22Rv1 (cell line): ENCODE measurements at regions not wholly inside any gene's neighbourhood (a gene's known extent, or its start where the extent isn't known, plus 50 kb on each side); places are given as distances from the start of the nearest gene placed in this dataset.

ENCODE experiments used
- ZFX ChIP-seq: fragments of 450-650 bp; IDR thresholded peaks from 2 replicates; pipeline ENCODE4 v1.6.1; 2017; ENCODE audit warnings: antibody characterized with exemption, borderline replicate concordance
- TF ChIP-seq, protein P1 (sequence below): fragments of 450-650 bp; IDR thresholded peaks from 2 replicates; pipeline ENCODE4 v1.5.1; 2017; ENCODE audit warnings: mild to moderate bottlenecking

DNA sequence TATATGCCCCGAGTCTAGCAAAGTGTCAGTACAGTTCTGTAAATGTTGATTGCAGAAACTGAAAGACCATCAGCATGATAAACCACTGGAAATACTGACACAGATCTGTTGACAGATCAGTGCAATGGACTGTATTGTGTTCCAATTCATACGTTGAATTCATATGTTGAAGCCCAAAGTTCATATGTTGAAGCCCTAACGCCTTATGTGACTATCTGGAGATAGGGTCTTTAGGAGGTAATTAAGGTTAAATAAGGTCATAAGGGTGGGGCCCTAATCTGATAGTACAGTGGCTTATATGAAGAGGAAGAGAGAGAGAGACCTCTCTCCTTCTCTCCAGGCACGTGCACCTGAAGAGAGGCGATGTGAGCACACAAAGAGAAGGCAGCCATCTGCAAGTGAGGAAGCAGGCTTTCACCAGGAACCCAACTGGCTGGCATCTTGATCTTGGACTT lies 144.7 kb downstream of the MRPL39 start:
- TF ChIP-seq, protein P1, sequence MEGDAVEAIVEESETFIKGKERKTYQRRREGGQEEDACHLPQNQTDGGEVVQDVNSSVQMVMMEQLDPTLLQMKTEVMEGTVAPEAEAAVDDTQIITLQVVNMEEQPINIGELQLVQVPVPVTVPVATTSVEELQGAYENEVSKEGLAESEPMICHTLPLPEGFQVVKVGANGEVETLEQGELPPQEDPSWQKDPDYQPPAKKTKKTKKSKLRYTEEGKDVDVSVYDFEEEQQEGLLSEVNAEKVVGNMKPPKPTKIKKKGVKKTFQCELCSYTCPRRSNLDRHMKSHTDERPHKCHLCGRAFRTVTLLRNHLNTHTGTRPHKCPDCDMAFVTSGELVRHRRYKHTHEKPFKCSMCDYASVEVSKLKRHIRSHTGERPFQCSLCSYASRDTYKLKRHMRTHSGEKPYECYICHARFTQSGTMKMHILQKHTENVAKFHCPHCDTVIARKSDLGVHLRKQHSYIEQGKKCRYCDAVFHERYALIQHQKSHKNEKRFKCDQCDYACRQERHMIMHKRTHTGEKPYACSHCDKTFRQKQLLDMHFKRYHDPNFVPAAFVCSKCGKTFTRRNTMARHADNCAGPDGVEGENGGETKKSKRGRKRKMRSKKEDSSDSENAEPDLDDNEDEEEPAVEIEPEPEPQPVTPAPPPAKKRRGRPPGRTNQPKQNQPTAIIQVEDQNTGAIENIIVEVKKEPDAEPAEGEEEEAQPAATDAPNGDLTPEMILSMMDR, result no peak
- TF ChIP-seq ZFX, result no peak
